Activated CD4-positive, CD25-positive, alpha-beta regulatory T cell (primary cell): ENCODE measurements at regions not wholly inside any gene's neighbourhood (a gene's known extent, or its start where the extent isn't known, plus 50 kb on each side); places are given as distances from the start of the nearest gene placed in this dataset.

Source experiments
- DNase-seq, 4 experiments: peaks; one replicate each; lab custom pipeline; 2025; lab: John Stamatoyannopoulos, UW

DNA sequence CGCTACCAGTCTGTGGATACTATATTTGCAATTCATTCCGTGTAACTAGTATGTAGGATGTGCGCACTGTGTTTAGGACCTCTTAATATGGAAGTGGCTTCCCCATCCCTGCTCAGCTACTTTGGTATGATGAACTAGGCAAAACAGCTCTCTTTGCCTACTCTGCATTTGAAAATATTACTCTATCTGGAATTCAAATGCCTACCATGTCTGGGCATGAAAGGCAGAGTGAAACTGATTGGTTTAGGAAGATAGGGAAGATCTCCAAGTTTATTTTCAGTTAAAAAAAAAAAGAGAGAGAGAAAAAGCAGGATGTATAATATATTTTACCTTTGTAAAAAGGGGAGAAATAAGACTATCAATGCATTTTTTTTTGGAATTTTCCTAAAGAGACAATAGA lies 74.1 kb upstream of the ELL2 start:
- DNase-seq, result no peak

GRCh38 chr5:96033116-96033515 lies 71.5 kb upstream of the ELL2 start:
- no peak for DNase-seq

GRCh38 chr5:96031811-96032261 lies 70.2 kb upstream of the ELL2 start:
- no peak for DNase-seq

GRCh38 chr5:96031180-96031579 lies 69.5 kb upstream of the ELL2 start:
- no peak for DNase-seq

- DNase-seq, result no peak
Measured at GRCh38 chr5:96026406-96027041, 64.9 kb upstream of the ELL2 start.

GRCh38 chr5:96024683-96025475 lies 63.2 kb upstream of the ELL2 start:
- no peak for DNase-seq

DNA sequence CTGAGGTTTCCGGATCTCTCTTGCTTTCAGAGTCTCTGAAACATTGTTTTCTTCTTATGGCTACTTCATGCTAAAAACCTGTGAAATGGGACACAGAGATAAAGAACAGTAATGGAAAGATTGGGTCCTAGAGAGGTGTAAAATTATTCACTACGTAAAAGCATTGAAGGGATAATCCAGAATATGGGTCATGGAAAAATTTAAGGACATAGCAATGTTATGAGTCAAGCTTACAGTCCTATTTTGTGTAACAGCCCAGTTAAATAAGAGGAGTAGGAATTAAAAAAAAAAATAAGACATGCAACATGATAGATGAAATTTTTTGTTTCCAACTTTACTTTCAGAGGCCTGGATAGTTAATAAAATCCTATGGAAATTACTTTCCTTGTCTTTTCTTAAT lies 61.9 kb upstream of the ELL2 start:
- no peak for DNase-seq

DNA sequence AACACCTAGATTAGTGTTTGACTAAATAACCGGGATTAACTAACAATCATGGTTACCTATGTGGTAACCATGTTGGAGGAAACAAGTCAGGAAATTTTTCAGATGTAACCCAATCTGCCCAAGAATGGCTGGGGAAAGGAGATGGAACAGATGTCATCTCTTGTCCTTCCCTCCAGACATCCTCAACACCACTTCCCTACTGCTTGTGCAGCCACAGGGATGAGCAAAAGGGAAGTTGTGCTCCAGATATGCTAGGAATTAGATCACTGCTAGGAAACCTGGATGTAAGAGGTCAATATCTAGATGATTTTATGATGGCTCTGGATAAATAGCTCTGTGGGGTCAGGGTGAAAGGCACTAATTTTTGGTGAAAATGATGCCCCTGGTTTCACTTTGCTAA lies 61.3 kb upstream of the ELL2 start:
- no peak for DNase-seq

GRCh38 chr5:96017951-96018350 lies 56.3 kb upstream of the ELL2 start:
- no peak for DNase-seq

GRCh38 chr5:96016216-96016615 lies 54.6 kb upstream of the ELL2 start:
- DNase-seq, result no peak

DNA sequence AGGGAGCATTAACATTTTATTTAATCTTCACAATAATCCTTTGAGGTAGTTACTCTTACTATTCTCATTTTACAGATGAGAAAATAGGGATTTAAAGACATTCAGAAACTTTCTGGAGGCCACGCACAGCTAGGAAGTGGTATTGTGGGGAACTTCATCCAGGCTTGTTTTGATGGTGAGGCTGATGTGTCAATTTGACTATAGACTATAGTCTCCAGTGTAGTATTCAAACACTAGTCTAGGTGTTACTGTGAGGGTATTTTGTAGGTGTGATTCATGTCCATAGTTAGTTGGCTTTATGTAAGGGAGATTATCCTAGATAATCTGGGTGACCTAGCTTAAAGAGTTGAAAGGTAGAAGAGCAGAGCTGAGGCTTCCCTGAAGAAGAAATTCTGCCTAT lies 54.1 kb upstream of the ELL2 start:
- DNase-seq, result no peak

GRCh38 chr5:96014395-96014794 lies 52.7 kb upstream of the ELL2 start:
- DNase-seq, result no peak

- DNase-seq, result no peak
Measured at GRCh38 chr5:96013254-96013653, 51.6 kb upstream of the ELL2 start.

GRCh38 chr5:96012399-96012798 lies 50.7 kb upstream of the ELL2 start:
- no peak for DNase-seq
